Thyroid gland (tissue), 4 donors: ENCODE measurements at regions not wholly inside any gene's neighbourhood (a gene's known extent, or its start where the extent isn't known, plus 50 kb on each side); places are given as distances from the start of the nearest gene placed in this dataset.
A peak's percentile ranks its signal among the peaks of the same experiment; 100 is the strongest.

Source experiments
- DNase-seq, 2 donors: peaks; one replicate each; pipeline ENCODE4 v3.0.0-alpha.2; 2019
- H3K27ac ChIP-seq, 3 donors: fragments of 200-600 bp; sonication (generic); 1 replicate in 2 of 3; 2 replicates in 1 of 3; pipeline ENCODE4 v1.5.1; 2016 to 2019; ENCODE audit warnings: mild to moderate bottlenecking in 1 of 3, moderate library complexity in 1 of 3
- H3K27me3 ChIP-seq: fragments of 200-600 bp; sonication (generic); one replicate; pipeline ENCODE4 v1.5.1; 2019
- H3K36me3 ChIP-seq, 2 donors: fragments of 200-600 bp; sonication (generic); one replicate each; pipeline ENCODE4 v1.5.1; 2016 to 2019
- H3K4me1 ChIP-seq, 2 donors: fragments of 200-600 bp; sonication (generic); one replicate each; pipeline ENCODE4 v1.5.1; 2017 to 2019
- H3K4me3 ChIP-seq, 3 donors: fragments of 200-600 bp; sonication (generic); replicated peaks in 1 of 3; 1 replicate in 2 of 3; 2 replicates in 1 of 3; pipeline ENCODE4 v1.5.1; 2016; ENCODE audit warnings: mild to moderate bottlenecking in 1 of 3
- H3K9me3 ChIP-seq: fragments of 200-600 bp; sonication (generic); one replicate; pipeline ENCODE4 v1.5.1; 2017
- CTCF ChIP-seq, 6 experiments: fragments of 200-600 bp in 3 of 6; fragments of 450-650 bp in 3 of 6; sonication (generic) in 3 of 6; IDR thresholded peaks; one replicate each; pipeline ENCODE4 v1.5.1; 2016 to 2019; ENCODE audit warnings: antibody characterized with exemption in 6 of 6, mild to moderate bottlenecking in 2 of 6, inconsistent platforms in 1 of 6, moderate library complexity in 1 of 6
- POLR2A ChIP-seq, 2 donors: fragments of 450-650 bp; IDR thresholded peaks; one replicate each; pipeline ENCODE4 v1.6.1; 2017; ENCODE audit warnings: antibody characterized with exemption in 2 of 2, mild to moderate bottlenecking in 2 of 2, moderate library complexity in 1 of 2
- WGBS, 2 donors: methylation state at CpG; one replicate each; pipeline ENCODE4 v1.1.5; 2017; 5-methylcytosine and 5-hydroxymethylcytosine counted together
- intact Hi-C: fragments of 100-400 bp; cut with DNase I; formaldehyde crosslinking; loops from one replicate; pipeline ENCODE4 v1.15.1; 2023

GRCh38 chr12:20017802-20018201 lies 350.5 kb upstream of the PDE3A start:
- H3K4me1 ChIP-seq: no peaks in the 10 kb centered on the region
- H3K4me3 ChIP-seq: no peak overlapping the region
- H3K27ac ChIP-seq: no peak overlapping the region
- H3K36me3 ChIP-seq: no peaks in the 10 kb centered on the region
- TF ChIP-seq CTCF (IDR thresholded peaks at IDR 0.05) (no peak), POLR2A (IDR thresholded peaks at IDR 0.05) (no peak)
- H3K9me3 ChIP-seq: no peaks in the 10 kb centered on the region
- no peak for DNase-seq
- no peaks in the 10 kb centered on the region for H3K27me3 ChIP-seq
- intact Hi-C loops: no loop called here

- Histone ChIP-seq H3K36me3 (no peaks in the 10 kb centered on the region), H3K4me3 (no peak overlapping the region), H3K27ac (no peak overlapping the region), H3K27me3 (no peaks in the 10 kb centered on the region), H3K9me3 (no peaks in the 10 kb centered on the region), H3K4me1 (no peaks in the 10 kb centered on the region)
- intact Hi-C loops: no loop called here
- DNase-seq: no peak
- WGBS, 2 donors: 62 to 63% methylated on average over 3 of the region's 3 CpGs
- no peak for TF ChIP-seq POLR2A (IDR thresholded peaks at IDR 0.05)
- no peak for TF ChIP-seq CTCF (IDR thresholded peaks at IDR 0.05)
These were observed 349.9 kb upstream of the PDE3A start for GRCh38 chr12:20018406-20018805.

- no peak for TF ChIP-seq CTCF (IDR thresholded peaks at IDR 0.05)
- TF ChIP-seq POLR2A (IDR thresholded peaks at IDR 0.05): no peak
- Histone ChIP-seq H3K36me3 (no peaks in the 10 kb centered on the region), H3K4me1 (no peaks in the 10 kb centered on the region), H3K9me3 (no peaks in the 10 kb centered on the region), H3K4me3 (no peak overlapping the region), H3K27ac (no peak overlapping the region), H3K27me3 (no peaks in the 10 kb centered on the region)
- intact Hi-C loops: no loop called here
- 63 to 66% methylated on average over 6 of the region's 6 CpGs for WGBS, 2 donors
- no peak for DNase-seq
These were observed 344.1 kb upstream of the PDE3A start for GRCh38 chr12:20024194-20024593.

GRCh38 chr12:20028033-20028432 lies 340.3 kb upstream of the PDE3A start:
- Histone ChIP-seq H3K9me3 (no peaks in the 10 kb centered on the region), H3K4me1 (peaks cover 4 to 11% of the 10 kb centered on the region in 2 donors), H3K27me3 (no peaks in the 10 kb centered on the region), H3K27ac (no peak overlapping the region), H3K4me3 (no peak overlapping the region), H3K36me3 (no peaks in the 10 kb centered on the region)
- no peak for DNase-seq
- no peak for TF ChIP-seq POLR2A (IDR thresholded peaks at IDR 0.05)
- no peak for TF ChIP-seq CTCF (IDR thresholded peaks at IDR 0.05)
- intact Hi-C loops: no loop called here
- WGBS, 2 donors: 93 to 99% methylated on average over 1 of the region's 1 CpG

GRCh38 chr12:20030826-20031225 lies 337.5 kb upstream of the PDE3A start:
- Histone ChIP-seq H3K9me3 (no peaks in the 10 kb centered on the region), H3K27me3 (no peaks in the 10 kb centered on the region), H3K4me3 (no peak overlapping the region), H3K4me1 (peaks cover 4 to 11% of the 10 kb centered on the region in 2 donors), H3K27ac (peak overlapping the region in 1 of 3 donors; percentile 64), H3K36me3 (no peaks in the 10 kb centered on the region)
- no peak for TF ChIP-seq POLR2A (IDR thresholded peaks at IDR 0.05)
- no peak for TF ChIP-seq CTCF (IDR thresholded peaks at IDR 0.05)
- WGBS, 2 donors: 0 to 36% methylated on average over 1 of the region's 1 CpG
- no peak for DNase-seq
- intact Hi-C loops: no loop called here
